PC-9 (cell line): ENCODE measurements at regions not wholly inside any gene's neighbourhood (a gene's known extent, or its start where the extent isn't known, plus 50 kb on each side); places are given as distances from the start of the nearest gene placed in this dataset.

Experiments
- BruUV-seq: library from RNA; stranded (reverse); fragments of 400-500 nt; replicated peaks from 2 replicates; lab custom pipeline; 2021; lab: Mats Ljungman, UMichigan
- CTCF ChIA-PET: fragments of 300-600 bp; sonication (Branson Sonifier 250); formaldehyde crosslinking; loops from one replicate; lab custom pipeline; 2022; ENCODE audit warnings: antibody characterized with exemption; lab: Charles Lee
- POLR2A ChIA-PET: fragments of 300-600 bp; sonication (Branson Sonifier 250); formaldehyde crosslinking; loops from one replicate; lab custom pipeline; 2022; ENCODE audit warnings: antibody characterized with exemption; ENCODE audit not compliant: unreplicated experiment; lab: Charles Lee
- DNase-seq, 2 experiments: peaks; one replicate each; pipeline versions ENCODE4 v3.0.0 to v3.0.0-alpha.2; 2015 to 2022; ENCODE audit warnings: mixed read lengths in 1 of 2
- H2AFZ ChIP-seq: fragments of 200-600 bp; sonication (generic); 2 replicates; pipeline ENCODE4 v1.8.1; 2017; ENCODE audit warnings: antibody characterized with exemption
- H3F3A ChIP-seq: fragments of 200-600 bp; sonication (generic); 2 replicates; pipeline ENCODE4 v1.8.1; 2017; ENCODE audit warnings: antibody characterized with exemption, mild to moderate bottlenecking, low read depth; ENCODE audit not compliant: insufficient read depth
- H3K27ac ChIP-seq: fragments of 200-600 bp; sonication (generic); 2 replicates; pipeline ENCODE4 v1.6.1; 2016; ENCODE audit warnings: mixed run types
- H3K27me3 ChIP-seq: fragments of 200-600 bp; sonication (generic); 2 replicates; pipeline ENCODE4 v1.6.1; 2016; ENCODE audit warnings: low read depth, mixed run types; ENCODE audit not compliant: insufficient read depth
- H3K36me3 ChIP-seq: fragments of 200-600 bp; sonication (generic); 2 replicates; pipeline ENCODE4 v1.6.1; 2016; ENCODE audit warnings: low read depth, mixed run types
- H3K4me1 ChIP-seq: fragments of 200-600 bp; sonication (generic); replicated peaks from 2 replicates; pipeline ENCODE4 v1.6.1; 2016; ENCODE audit warnings: mixed run types; ENCODE audit not compliant: insufficient read depth
- H3K4me2 ChIP-seq: fragments of 200-600 bp; sonication (generic); 2 replicates; pipeline ENCODE4 v1.6.1; 2017; ENCODE audit warnings: mixed run types
- H3K4me3 ChIP-seq: fragments of 200-600 bp; sonication (generic); 2 replicates; pipeline ENCODE4 v1.6.1; 2016; ENCODE audit warnings: mixed run types
- H3K79me2 ChIP-seq: fragments of 200-600 bp; sonication (generic); 2 replicates; pipeline ENCODE4 v1.6.1; 2017; ENCODE audit warnings: low read depth, mixed run types
- H3K9me2 ChIP-seq: fragments of 200-600 bp; sonication (generic); 2 replicates; pipeline ENCODE4 v1.8.1; 2017; ENCODE audit warnings: mild to moderate bottlenecking; ENCODE audit not compliant: insufficient read depth
- H3K9me3 ChIP-seq: fragments of 200-600 bp; sonication (generic); 2 replicates; pipeline ENCODE4 v1.8.1; 2016; ENCODE audit warnings: low read depth; ENCODE audit not compliant: insufficient read depth
- H4K20me1 ChIP-seq: fragments of 200-600 bp; sonication (generic); 2 replicates; pipeline ENCODE4 v1.8.1; 2017; ENCODE audit not compliant: insufficient read depth
- CTCF ChIP-seq: fragments of 200-600 bp; sonication (generic); conservative IDR thresholded peaks from 2 replicates; pipeline ENCODE4 v1.6.1; 2017; ENCODE audit warnings: mixed run types, antibody characterized with exemption, mild to moderate bottlenecking, moderate library complexity
- EZH2 ChIP-seq: fragments of 200-600 bp; sonication (generic); IDR thresholded peaks from 2 replicates; pipeline ENCODE4 v1.8.0; 2017; ENCODE audit warnings: antibody characterized with exemption, low read depth
- intact Hi-C: fragments of 100-400 bp; cut with micrococcal nuclease; formaldehyde crosslinking; loops from one replicate; pipeline ENCODE4 v1.10.0; 2022; ENCODE audit not compliant: unreplicated experiment

GRCh38 chr12:47413806-47414205 is 292.0 kb downstream of the RPAP3 start:
- no peak overlapping the region for H2AFZ ChIP-seq
- no TSS peak for BruUV-seq
- ChIA-PET POLR2A (no interaction called here), CTCF (no interaction called here)
- no peaks in the 10 kb centered on the region for H3K9me2 ChIP-seq
- intact Hi-C loops = no loop called here
- H3K4me2 ChIP-seq = no peak overlapping the region
- DNase-seq = no peak
- no peaks in the 10 kb centered on the region for H3K36me3 ChIP-seq
- H3K4me1 ChIP-seq = no peaks in the 10 kb centered on the region
- no peaks in the 10 kb centered on the region for H3K27me3 ChIP-seq
- no peaks in the 10 kb centered on the region for H3K79me2 ChIP-seq
- no peak for TF ChIP-seq EZH2
- H3K27ac ChIP-seq = no peak overlapping the region
- no peaks in the 10 kb centered on the region for H4K20me1 ChIP-seq
- no peak overlapping the region for H3K4me3 ChIP-seq
- no peaks in the 10 kb centered on the region for H3K9me3 ChIP-seq
- no peaks in the 10 kb centered on the region for H3F3A ChIP-seq

- no peaks in the 10 kb centered on the region for H3K27me3 ChIP-seq
- H3K9me3 ChIP-seq = no peaks in the 10 kb centered on the region
- no peaks in the 10 kb centered on the region for H3K9me2 ChIP-seq
- H3K79me2 ChIP-seq = no peaks in the 10 kb centered on the region
- BruUV-seq = no TSS peak
- no peak overlapping the region for H3K27ac ChIP-seq
- H3F3A ChIP-seq = no peaks in the 10 kb centered on the region
- no peak for DNase-seq
- H3K4me3 ChIP-seq = no peak overlapping the region
- no peak overlapping the region for H3K4me2 ChIP-seq
- no peaks in the 10 kb centered on the region for H3K36me3 ChIP-seq
- H3K4me1 ChIP-seq = no peaks in the 10 kb centered on the region
- intact Hi-C loops = no loop called here
- no peaks in the 10 kb centered on the region for H4K20me1 ChIP-seq
- CTCF ChIA-PET = no interaction called here
- no peak overlapping the region for H2AFZ ChIP-seq
- TF ChIP-seq CTCF (no peak), EZH2 (no peak)
- POLR2A ChIA-PET = no interaction called here
Observed at GRCh38 chr12:47412601-47413236, 293.1 kb downstream of the RPAP3 start.

GRCh38 chr12:47411966-47412365 is 293.9 kb downstream of the RPAP3 start:
- no peaks in the 10 kb centered on the region; the same call in 1 of the 2 replicates for H3K9me3 ChIP-seq
- intact Hi-C loops = no loop called here
- no peak overlapping the region for H3K4me2 ChIP-seq
- no peaks in the 10 kb centered on the region for H3K9me2 ChIP-seq
- no peak overlapping the region for H3K27ac ChIP-seq
- H3K27me3 ChIP-seq = no peaks in the 10 kb centered on the region
- TF ChIP-seq EZH2 = no peak
- TF ChIP-seq CTCF = no peak
- H3K79me2 ChIP-seq = no peaks in the 10 kb centered on the region
- CTCF ChIA-PET = no interaction called here
- no peak overlapping the region for H2AFZ ChIP-seq
- no peaks in the 10 kb centered on the region for H3F3A ChIP-seq
- H4K20me1 ChIP-seq = no peaks in the 10 kb centered on the region
- H3K4me1 ChIP-seq = no peaks in the 10 kb centered on the region
- no peaks in the 10 kb centered on the region for H3K36me3 ChIP-seq
- POLR2A ChIA-PET = no interaction called here
- no TSS peak for BruUV-seq
- no peak overlapping the region for H3K4me3 ChIP-seq
- DNase-seq = no peak

- Histone ChIP-seq H3K36me3 (no peaks in the 10 kb centered on the region), H3K27ac (no peak overlapping the region), H3K4me2 (no peak overlapping the region), H4K20me1 (no peaks in the 10 kb centered on the region), H3K9me2 (no peaks in the 10 kb centered on the region), H3K79me2 (no peaks in the 10 kb centered on the region), H3F3A (no peaks in the 10 kb centered on the region), H3K4me3 (no peak overlapping the region), H2AFZ (no peak overlapping the region), H3K27me3 (no peaks in the 10 kb centered on the region), H3K9me3 (no peaks in the 10 kb centered on the region; the same call in 1 of the 2 replicates), H3K4me1 (no peaks in the 10 kb centered on the region)
- BruUV-seq = no TSS peak
- TF ChIP-seq EZH2 (no peak), CTCF (no peak)
- intact Hi-C loops = no loop called here
- DNase-seq = no peak
- POLR2A ChIA-PET = interaction anchor here (0.7 kb wide), 1 partner anchor 333 kb away, joined by 3 read pairs; no protein-coding TSS in a partner anchor
- CTCF ChIA-PET = no interaction called here
Observed at GRCh38 chr12:47410862-47411261, 295.0 kb downstream of the RPAP3 start.
